A673 (cell line): ENCODE measurements at regions not wholly inside any gene's neighbourhood (a gene's known extent, or its start where the extent isn't known, plus 50 kb on each side); places are given as distances from the start of the nearest gene placed in this dataset.

Source experiments
- CTCF ChIP-seq: fragments of 300-800, 200-600 bp; sonication (generic); conservative IDR thresholded peaks from 2 replicates; pipeline ENCODE4 v1.5.1; 2017; ENCODE audit warnings: low read depth, mild to moderate bottlenecking, antibody characterized with exemption, low read length, moderate library complexity, mixed read lengths
- EZH2 ChIP-seq: fragments of 200-600 bp; sonication (generic); IDR thresholded peaks from 2 replicates; pipeline ENCODE4 v1.6.1; 2017; ENCODE audit warnings: borderline replicate concordance, low read depth, mild to moderate bottlenecking, mixed read lengths, antibody characterized with exemption, low read length; ENCODE audit not compliant: poor library complexity, severe bottlenecking

DNA sequence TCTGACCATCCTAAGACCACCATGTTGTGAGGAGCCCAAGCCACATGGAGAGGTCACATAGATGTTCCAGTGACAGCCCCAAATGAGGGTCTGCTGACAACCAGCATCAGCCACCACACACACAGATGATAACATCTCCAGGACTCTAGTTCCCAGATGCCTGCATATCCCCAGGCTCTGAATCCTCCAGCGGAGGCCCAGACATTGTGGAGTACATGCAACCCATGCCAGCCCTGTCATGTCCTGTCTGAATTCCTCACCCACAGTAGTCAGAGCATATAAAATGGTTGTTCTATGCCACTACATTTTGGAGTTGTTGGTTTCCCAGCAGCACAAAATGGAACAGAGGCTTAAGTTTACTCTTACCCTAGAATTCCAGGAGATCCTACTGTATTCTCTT lies 122.0 kb upstream of the SLC35G4 start:
- TF ChIP-seq CTCF, result no peak
- TF ChIP-seq EZH2, result no peak
